Stomach (tissue), 4 donors: ENCODE measurements at regions not wholly inside any gene's neighbourhood (a gene's known extent, or its start where the extent isn't known, plus 50 kb on each side); places are given as distances from the start of the nearest gene placed in this dataset.

ENCODE experiments used
- POLR2A ChIP-seq, 4 donors: fragments of 450-650 bp; IDR thresholded peaks; one replicate each; pipeline ENCODE4 v1.6.1; 2016; ENCODE audit warnings: antibody characterized with exemption in 4 of 4, control low read depth in 2 of 4, mild to moderate bottlenecking in 1 of 4, moderate library complexity in 1 of 4
- TF ChIP-seq, protein P1 (sequence below), 7 experiments: fragments of 450-650 bp in 4 of 7; fragments of 200-600 bp in 3 of 7; sonication (generic) in 3 of 7; IDR thresholded peaks; one replicate each; pipeline ENCODE4 v1.5.1; 2016 to 2019; ENCODE audit warnings: antibody characterized with exemption in 7 of 7, control low read depth in 2 of 7, mild to moderate bottlenecking in 1 of 7

DNA sequence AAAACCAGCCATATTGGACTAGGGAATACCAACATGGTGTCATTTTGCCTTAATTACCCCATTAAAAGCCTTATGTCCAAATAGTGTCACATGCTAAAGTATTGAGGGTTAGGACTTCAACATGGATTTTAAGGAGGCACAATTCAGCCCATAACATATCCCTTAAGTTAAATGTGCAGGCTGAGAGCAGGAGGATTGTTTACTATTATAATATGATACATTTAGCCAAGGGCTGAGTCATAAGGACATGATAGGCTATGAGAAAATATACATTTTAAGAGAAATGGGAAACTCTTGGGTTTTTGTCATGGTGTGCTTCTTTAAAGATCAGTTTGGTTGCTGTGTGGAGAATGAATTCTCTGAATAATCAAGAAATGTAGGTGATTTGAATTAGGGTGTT lies 136.8 kb downstream of the RDH14 start:
- TF ChIP-seq, protein P1, sequence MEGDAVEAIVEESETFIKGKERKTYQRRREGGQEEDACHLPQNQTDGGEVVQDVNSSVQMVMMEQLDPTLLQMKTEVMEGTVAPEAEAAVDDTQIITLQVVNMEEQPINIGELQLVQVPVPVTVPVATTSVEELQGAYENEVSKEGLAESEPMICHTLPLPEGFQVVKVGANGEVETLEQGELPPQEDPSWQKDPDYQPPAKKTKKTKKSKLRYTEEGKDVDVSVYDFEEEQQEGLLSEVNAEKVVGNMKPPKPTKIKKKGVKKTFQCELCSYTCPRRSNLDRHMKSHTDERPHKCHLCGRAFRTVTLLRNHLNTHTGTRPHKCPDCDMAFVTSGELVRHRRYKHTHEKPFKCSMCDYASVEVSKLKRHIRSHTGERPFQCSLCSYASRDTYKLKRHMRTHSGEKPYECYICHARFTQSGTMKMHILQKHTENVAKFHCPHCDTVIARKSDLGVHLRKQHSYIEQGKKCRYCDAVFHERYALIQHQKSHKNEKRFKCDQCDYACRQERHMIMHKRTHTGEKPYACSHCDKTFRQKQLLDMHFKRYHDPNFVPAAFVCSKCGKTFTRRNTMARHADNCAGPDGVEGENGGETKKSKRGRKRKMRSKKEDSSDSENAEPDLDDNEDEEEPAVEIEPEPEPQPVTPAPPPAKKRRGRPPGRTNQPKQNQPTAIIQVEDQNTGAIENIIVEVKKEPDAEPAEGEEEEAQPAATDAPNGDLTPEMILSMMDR (IDR thresholded peaks at IDR 0.05): no peak
- no peak for TF ChIP-seq POLR2A (IDR thresholded peaks at IDR 0.05)
